Activated T-cell treated with anti-CD3 and anti-CD28 coated beads, Interleukin-2, amount 50 U/mL, for 4 hours (primary cell): ENCODE measurements at regions not wholly inside any gene's neighbourhood (a gene's known extent, or its start where the extent isn't known, plus 50 kb on each side); places are given as distances from the start of the nearest gene placed in this dataset.

Source experiments
- ATAC-seq, 2 donors: fragments of 200-7000 bp; cut with Tn5 transposase; one replicate each; pipeline ENCODE4 v1.10.0; 2021
- DNase-seq: peaks from one replicate; pipeline ENCODE4 v3.0.0-alpha.2; 2020
- H3K27me3 Mint-ChIP-seq: one replicate; pipeline ENCODE4 v1.8.0; 2021; ENCODE audit warnings: low read depth, mixed read lengths
- H3K36me3 Mint-ChIP-seq: one replicate; pipeline ENCODE4 v1.8.0; 2022; ENCODE audit warnings: mixed read lengths; ENCODE audit not compliant: insufficient read depth
- H3K4me1 Mint-ChIP-seq: one replicate; pipeline ENCODE4 v1.8.0; 2021; ENCODE audit warnings: low read depth, mixed read lengths
- H3K4me3 Mint-ChIP-seq: one replicate; pipeline ENCODE4 v1.8.0; 2021; ENCODE audit warnings: mild to moderate bottlenecking, moderate library complexity, mixed read lengths
- H3K9me3 Mint-ChIP-seq: one replicate; pipeline ENCODE4 v1.8.0; 2021; ENCODE audit warnings: mixed read lengths

GRCh38 chr3:86733257-86733656, 257.7 kb downstream of the VGLL3 start:
- DNase-seq (no peak), ATAC-seq (no peak)
- Mint-ChIP-seq H3K36me3 (no peaks in the 10 kb centered on the region), H3K27me3 (no peaks in the 10 kb centered on the region), H3K4me1 (no peaks in the 10 kb centered on the region), H3K4me3 (no peak overlapping the region), H3K9me3 (peaks cover 6% of the 10 kb centered on the region)

GRCh38 chr3:86731501-86731901, 259.4 kb downstream of the VGLL3 start:
- no peaks in the 10 kb centered on the region for H3K27me3 Mint-ChIP-seq
- DNase-seq = no peak
- H3K4me3 Mint-ChIP-seq = no peak overlapping the region
- no peak for ATAC-seq
- no peaks in the 10 kb centered on the region for H3K36me3 Mint-ChIP-seq
- H3K9me3 Mint-ChIP-seq = peaks cover 6% of the 10 kb centered on the region
- H3K4me1 Mint-ChIP-seq = no peaks in the 10 kb centered on the region

GRCh38 chr3:86723433-86723832, 267.5 kb downstream of the VGLL3 start:
- H3K4me1 Mint-ChIP-seq = no peaks in the 10 kb centered on the region
- no peak for ATAC-seq

GRCh38 chr3:86711634-86712033, 279.3 kb downstream of the VGLL3 start:
- no peak for ATAC-seq
- peaks cover 12% of the 10 kb centered on the region for H3K9me3 Mint-ChIP-seq
- no peak for DNase-seq
- H3K27me3 Mint-ChIP-seq = no peaks in the 10 kb centered on the region
- H3K36me3 Mint-ChIP-seq = no peaks in the 10 kb centered on the region
- H3K4me1 Mint-ChIP-seq = no peaks in the 10 kb centered on the region
- H3K4me3 Mint-ChIP-seq = no peak overlapping the region

More at GRCh38 chr3:86723433-86723832, 267.5 kb downstream of the VGLL3 start:
- no peak for DNase-seq
- Mint-ChIP-seq H3K27me3 (no peaks in the 10 kb centered on the region), H3K4me3 (no peak overlapping the region), H3K36me3 (no peaks in the 10 kb centered on the region), H3K9me3 (no peaks in the 10 kb centered on the region)

GRCh38 chr3:86708893-86709292, 282.1 kb downstream of the VGLL3 start:
- peaks cover 19% of the 10 kb centered on the region for H3K9me3 Mint-ChIP-seq
- H3K36me3 Mint-ChIP-seq = no peaks in the 10 kb centered on the region
- H3K4me1 Mint-ChIP-seq = no peaks in the 10 kb centered on the region
- no peaks in the 10 kb centered on the region for H3K27me3 Mint-ChIP-seq
- H3K4me3 Mint-ChIP-seq = no peak overlapping the region
- no peak for DNase-seq
- ATAC-seq = no peak

GRCh38 chr3:86702381-86702958, 288.5 kb downstream of the VGLL3 start:
- no peak for DNase-seq
- Mint-ChIP-seq H3K4me3 (no peak overlapping the region), H3K9me3 (peaks cover 19% of the 10 kb centered on the region), H3K36me3 (no peaks in the 10 kb centered on the region), H3K27me3 (no peaks in the 10 kb centered on the region), H3K4me1 (no peaks in the 10 kb centered on the region)
- ATAC-seq = no peak

- H3K9me3 Mint-ChIP-seq = peaks cover 12% of the 10 kb centered on the region
- ATAC-seq (no peak), DNase-seq (no peak)
- H3K4me3 Mint-ChIP-seq = no peak overlapping the region
- no peaks in the 10 kb centered on the region for H3K27me3 Mint-ChIP-seq
- no peaks in the 10 kb centered on the region for H3K4me1 Mint-ChIP-seq
- no peaks in the 10 kb centered on the region for H3K36me3 Mint-ChIP-seq
Observed at GRCh38 chr3:86695752-86696151, 295.2 kb downstream of the VGLL3 start.

GRCh38 chr3:86673991-86674390, 317.0 kb downstream of the VGLL3 start:
- no peak overlapping the region for H3K4me3 Mint-ChIP-seq
- no peaks in the 10 kb centered on the region for H3K27me3 Mint-ChIP-seq
- H3K9me3 Mint-ChIP-seq = peaks cover 13% of the 10 kb centered on the region
- DNase-seq (no peak), ATAC-seq (no peak)
- no peaks in the 10 kb centered on the region for H3K36me3 Mint-ChIP-seq
- H3K4me1 Mint-ChIP-seq = no peaks in the 10 kb centered on the region

GRCh38 chr3:86661817-86662216, 329.1 kb downstream of the VGLL3 start:
- H3K36me3 Mint-ChIP-seq = no peaks in the 10 kb centered on the region
- no peak overlapping the region for H3K4me3 Mint-ChIP-seq
- no peaks in the 10 kb centered on the region for H3K9me3 Mint-ChIP-seq
- no peaks in the 10 kb centered on the region for H3K27me3 Mint-ChIP-seq
- no peak for DNase-seq
- H3K4me1 Mint-ChIP-seq = no peaks in the 10 kb centered on the region
- no peak for ATAC-seq

- ATAC-seq = no peak
Observed at GRCh38 chr3:86658876-86659275, 332.1 kb downstream of the VGLL3 start.

GRCh38 chr3:86654806-86655460, 336.0 kb downstream of the VGLL3 start:
- H3K4me3 Mint-ChIP-seq = no peak overlapping the region
- no peak for DNase-seq
- ATAC-seq = no peak
- no peaks in the 10 kb centered on the region for H3K4me1 Mint-ChIP-seq
- H3K9me3 Mint-ChIP-seq = no peaks in the 10 kb centered on the region
- H3K36me3 Mint-ChIP-seq = no peaks in the 10 kb centered on the region
- no peaks in the 10 kb centered on the region for H3K27me3 Mint-ChIP-seq

More at GRCh38 chr3:86658876-86659275, 332.1 kb downstream of the VGLL3 start:
- H3K4me1 Mint-ChIP-seq = no peaks in the 10 kb centered on the region
- no peak for DNase-seq
- H3K9me3 Mint-ChIP-seq = no peaks in the 10 kb centered on the region
- no peaks in the 10 kb centered on the region for H3K27me3 Mint-ChIP-seq
- H3K36me3 Mint-ChIP-seq = no peaks in the 10 kb centered on the region
- H3K4me3 Mint-ChIP-seq = no peak overlapping the region

- Mint-ChIP-seq H3K4me3 (no peak overlapping the region), H3K36me3 (no peaks in the 10 kb centered on the region), H3K4me1 (no peaks in the 10 kb centered on the region), H3K9me3 (no peaks in the 10 kb centered on the region), H3K27me3 (no peaks in the 10 kb centered on the region)
- DNase-seq = no peak
- ATAC-seq = no peak
Observed at GRCh38 chr3:86653661-86654205, 337.2 kb downstream of the VGLL3 start.

GRCh38 chr3:86648087-86648486, 342.9 kb downstream of the VGLL3 start:
- Mint-ChIP-seq H3K27me3 (no peaks in the 10 kb centered on the region), H3K4me3 (no peak overlapping the region), H3K9me3 (peaks cover 12% of the 10 kb centered on the region), H3K36me3 (no peaks in the 10 kb centered on the region), H3K4me1 (no peaks in the 10 kb centered on the region)
- no peak for ATAC-seq
- DNase-seq = no peak

- no peak for DNase-seq
- H3K27me3 Mint-ChIP-seq = no peaks in the 10 kb centered on the region
Observed at GRCh38 chr3:86645756-86646155, 345.2 kb downstream of the VGLL3 start.

GRCh38 chr3:86634361-86634760, 356.6 kb downstream of the VGLL3 start:
- H3K36me3 Mint-ChIP-seq = no peaks in the 10 kb centered on the region
- no peaks in the 10 kb centered on the region for H3K27me3 Mint-ChIP-seq
- H3K4me3 Mint-ChIP-seq = no peak overlapping the region
- no peak for DNase-seq
- peaks cover 20% of the 10 kb centered on the region for H3K9me3 Mint-ChIP-seq
- ATAC-seq = no peak
- no peaks in the 10 kb centered on the region for H3K4me1 Mint-ChIP-seq

More at GRCh38 chr3:86645756-86646155, 345.2 kb downstream of the VGLL3 start:
- Mint-ChIP-seq H3K4me3 (no peak overlapping the region), H3K4me1 (no peaks in the 10 kb centered on the region), H3K36me3 (no peaks in the 10 kb centered on the region), H3K9me3 (peaks cover 12% of the 10 kb centered on the region)
- no peak for ATAC-seq
